ENCODE measurements at regions not wholly inside any gene's neighbourhood (a gene's known extent, or its start where the extent isn't known, plus 50 kb on each side); places are given as distances from the start of the nearest gene placed in this dataset.
A peak's percentile ranks its signal among the peaks of the same experiment; 100 is the strongest.

- Histone ChIP-seq H3K79me2 (replicated peaks; ENCODE audit: insufficient read depth) (no peaks in the 10 kb centered on the region), H3K27me3 (ENCODE audit: insufficient read depth) (no peaks in the 10 kb centered on the region), H4K20me1 (replicated peaks; ENCODE audit: insufficient read depth) (no peaks in the 10 kb centered on the region), H3F3A (replicated peaks; ENCODE audit: low read depth) (no peaks in the 10 kb centered on the region), H3K4me3 (no peak overlapping the region), H3K36me3 (ENCODE audit: insufficient read depth) (no peaks in the 10 kb centered on the region), H3K4me2 (peak overlapping the region; percentile 12), H2AFZ (no peak overlapping the region), H3K27ac (ENCODE audit: low read depth) (no peak overlapping the region), H3K4me1 (ENCODE audit: insufficient read depth) (peaks cover 32% of the 10 kb centered on the region), H3K9me2 (ENCODE audit: insufficient read depth) (no peaks in the 10 kb centered on the region; the same call in 1 of the 2 replicates)
- Mint-ChIP-seq H3K36me3 (ENCODE audit: low read depth) (no peaks in the 10 kb centered on the region), H3K27me3 (ENCODE audit: insufficient read depth, low read depth, poor library complexity) (no peaks in the 10 kb centered on the region), H3K4me3 (no peak overlapping the region), H3K4me1 (peaks cover 23% of the 10 kb centered on the region), H3K27ac (no peak overlapping the region), H3K9me3 (no peaks in the 10 kb centered on the region)
- ATAC-seq (peak; percentile 91), DNase-seq (ENCODE audit: low spot score) (peak; percentile 89)
- TF ChIP-seq NANOG (IDR thresholded peaks at IDR 0.05; ENCODE audit: borderline replicate concordance) = peak; percentile 73; the same call in 1 of the 2 replicates
- TF ChIP-seq EZH2phosphoT487 (IDR thresholded peaks at IDR 0.05; ENCODE audit: unreplicated experiment) = no peak
- TF ChIP-seq CREB1 (CRISPR knock-in tag; IDR thresholded peaks at IDR 0.05; ENCODE audit: low read depth) = peak; percentile 64; the same call in 1 of the 2 replicates
Measured at GRCh38 chr5:87944553-87945285, 323.9 kb downstream of the TMEM161B start.

- no peak for TF ChIP-seq JUNB (IDR thresholded peaks at IDR 0.05; ENCODE audit: unreplicated experiment)
- TF ChIP-seq, protein P1, sequence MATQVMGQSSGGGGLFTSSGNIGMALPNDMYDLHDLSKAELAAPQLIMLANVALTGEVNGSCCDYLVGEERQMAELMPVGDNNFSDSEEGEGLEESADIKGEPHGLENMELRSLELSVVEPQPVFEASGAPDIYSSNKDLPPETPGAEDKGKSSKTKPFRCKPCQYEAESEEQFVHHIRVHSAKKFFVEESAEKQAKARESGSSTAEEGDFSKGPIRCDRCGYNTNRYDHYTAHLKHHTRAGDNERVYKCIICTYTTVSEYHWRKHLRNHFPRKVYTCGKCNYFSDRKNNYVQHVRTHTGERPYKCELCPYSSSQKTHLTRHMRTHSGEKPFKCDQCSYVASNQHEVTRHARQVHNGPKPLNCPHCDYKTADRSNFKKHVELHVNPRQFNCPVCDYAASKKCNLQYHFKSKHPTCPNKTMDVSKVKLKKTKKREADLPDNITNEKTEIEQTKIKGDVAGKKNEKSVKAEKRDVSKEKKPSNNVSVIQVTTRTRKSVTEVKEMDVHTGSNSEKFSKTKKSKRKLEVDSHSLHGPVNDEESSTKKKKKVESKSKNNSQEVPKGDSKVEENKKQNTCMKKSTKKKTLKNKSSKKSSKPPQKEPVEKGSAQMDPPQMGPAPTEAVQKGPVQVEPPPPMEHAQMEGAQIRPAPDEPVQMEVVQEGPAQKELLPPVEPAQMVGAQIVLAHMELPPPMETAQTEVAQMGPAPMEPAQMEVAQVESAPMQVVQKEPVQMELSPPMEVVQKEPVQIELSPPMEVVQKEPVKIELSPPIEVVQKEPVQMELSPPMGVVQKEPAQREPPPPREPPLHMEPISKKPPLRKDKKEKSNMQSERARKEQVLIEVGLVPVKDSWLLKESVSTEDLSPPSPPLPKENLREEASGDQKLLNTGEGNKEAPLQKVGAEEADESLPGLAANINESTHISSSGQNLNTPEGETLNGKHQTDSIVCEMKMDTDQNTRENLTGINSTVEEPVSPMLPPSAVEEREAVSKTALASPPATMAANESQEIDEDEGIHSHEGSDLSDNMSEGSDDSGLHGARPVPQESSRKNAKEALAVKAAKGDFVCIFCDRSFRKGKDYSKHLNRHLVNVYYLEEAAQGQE (IDR thresholded peaks at IDR 0.05; ENCODE audit: unreplicated experiment) = no peak
- TF ChIP-seq STAT1 (IDR thresholded peaks at IDR 0.05; ENCODE audit: unreplicated experiment) = no peak
- TF ChIP-seq, protein P2, sequence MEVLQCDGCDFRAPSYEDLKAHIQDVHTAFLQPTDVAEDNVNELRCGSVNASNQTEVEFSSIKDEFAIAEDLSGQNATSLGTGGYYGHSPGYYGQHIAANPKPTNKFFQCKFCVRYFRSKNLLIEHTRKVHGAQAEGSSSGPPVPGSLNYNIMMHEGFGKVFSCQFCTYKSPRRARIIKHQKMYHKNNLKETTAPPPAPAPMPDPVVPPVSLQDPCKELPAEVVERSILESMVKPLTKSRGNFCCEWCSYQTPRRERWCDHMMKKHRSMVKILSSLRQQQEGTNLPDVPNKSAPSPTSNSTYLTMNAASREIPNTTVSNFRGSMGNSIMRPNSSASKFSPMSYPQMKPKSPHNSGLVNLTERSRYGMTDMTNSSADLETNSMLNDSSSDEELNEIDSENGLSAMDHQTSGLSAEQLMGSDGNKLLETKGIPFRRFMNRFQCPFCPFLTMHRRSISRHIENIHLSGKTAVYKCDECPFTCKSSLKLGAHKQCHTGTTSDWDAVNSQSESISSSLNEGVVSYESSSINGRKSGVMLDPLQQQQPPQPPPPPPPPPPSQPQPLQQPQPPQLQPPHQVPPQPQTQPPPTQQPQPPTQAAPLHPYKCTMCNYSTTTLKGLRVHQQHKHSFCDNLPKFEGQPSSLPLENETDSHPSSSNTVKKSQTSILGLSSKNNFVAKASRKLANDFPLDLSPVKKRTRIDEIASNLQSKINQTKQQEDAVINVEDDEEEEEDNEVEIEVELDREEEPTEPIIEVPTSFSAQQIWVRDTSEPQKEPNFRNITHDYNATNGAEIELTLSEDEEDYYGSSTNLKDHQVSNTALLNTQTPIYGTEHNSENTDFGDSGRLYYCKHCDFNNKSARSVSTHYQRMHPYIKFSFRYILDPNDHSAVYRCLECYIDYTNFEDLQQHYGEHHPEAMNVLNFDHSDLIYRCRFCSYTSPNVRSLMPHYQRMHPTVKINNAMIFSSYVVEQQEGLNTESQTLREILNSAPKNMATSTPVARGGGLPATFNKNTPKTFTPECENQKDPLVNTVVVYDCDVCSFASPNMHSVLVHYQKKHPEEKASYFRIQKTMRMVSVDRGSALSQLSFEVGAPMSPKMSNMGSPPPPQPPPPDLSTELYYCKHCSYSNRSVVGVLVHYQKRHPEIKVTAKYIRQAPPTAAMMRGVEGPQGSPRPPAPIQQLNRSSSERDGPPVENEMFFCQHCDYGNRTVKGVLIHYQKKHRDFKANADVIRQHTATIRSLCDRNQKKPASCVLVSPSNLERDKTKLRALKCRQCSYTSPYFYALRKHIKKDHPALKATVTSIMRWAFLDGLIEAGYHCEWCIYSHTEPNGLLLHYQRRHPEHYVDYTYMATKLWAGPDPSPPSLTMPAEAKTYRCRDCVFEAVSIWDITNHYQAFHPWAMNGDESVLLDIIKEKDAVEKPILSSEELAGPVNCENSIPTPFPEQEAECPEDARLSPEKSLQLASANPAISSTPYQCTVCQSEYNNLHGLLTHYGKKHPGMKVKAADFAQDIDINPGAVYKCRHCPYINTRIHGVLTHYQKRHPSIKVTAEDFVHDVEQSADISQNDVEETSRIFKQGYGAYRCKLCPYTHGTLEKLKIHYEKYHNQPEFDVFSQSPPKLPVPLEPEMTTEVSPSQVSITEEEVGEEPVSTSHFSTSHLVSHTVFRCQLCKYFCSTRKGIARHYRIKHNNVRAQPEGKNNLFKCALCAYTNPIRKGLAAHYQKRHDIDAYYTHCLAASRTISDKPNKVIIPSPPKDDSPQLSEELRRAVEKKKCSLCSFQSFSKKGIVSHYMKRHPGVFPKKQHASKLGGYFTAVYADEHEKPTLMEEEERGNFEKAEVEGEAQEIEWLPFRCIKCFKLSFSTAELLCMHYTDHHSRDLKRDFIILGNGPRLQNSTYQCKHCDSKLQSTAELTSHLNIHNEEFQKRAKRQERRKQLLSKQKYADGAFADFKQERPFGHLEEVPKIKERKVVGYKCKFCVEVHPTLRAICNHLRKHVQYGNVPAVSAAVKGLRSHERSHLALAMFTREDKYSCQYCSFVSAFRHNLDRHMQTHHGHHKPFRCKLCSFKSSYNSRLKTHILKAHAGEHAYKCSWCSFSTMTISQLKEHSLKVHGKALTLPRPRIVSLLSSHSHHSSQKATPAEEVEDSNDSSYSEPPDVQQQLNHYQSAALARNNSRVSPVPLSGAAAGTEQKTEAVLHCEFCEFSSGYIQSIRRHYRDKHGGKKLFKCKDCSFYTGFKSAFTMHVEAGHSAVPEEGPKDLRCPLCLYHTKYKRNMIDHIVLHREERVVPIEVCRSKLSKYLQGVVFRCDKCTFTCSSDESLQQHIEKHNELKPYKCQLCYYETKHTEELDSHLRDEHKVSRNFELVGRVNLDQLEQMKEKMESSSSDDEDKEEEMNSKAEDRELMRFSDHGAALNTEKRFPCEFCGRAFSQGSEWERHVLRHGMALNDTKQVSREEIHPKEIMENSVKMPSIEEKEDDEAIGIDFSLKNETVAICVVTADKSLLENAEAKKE (CRISPR knock-in tag; IDR thresholded peaks at IDR 0.05) = no peak
- no peak for TF ChIP-seq EZH2phosphoT487 (IDR thresholded peaks at IDR 0.05; ENCODE audit: unreplicated experiment)
- TF ChIP-seq CREB1 (CRISPR knock-in tag; IDR thresholded peaks at IDR 0.05; ENCODE audit: low read depth) = no peak
- TF ChIP-seq, protein P3, sequence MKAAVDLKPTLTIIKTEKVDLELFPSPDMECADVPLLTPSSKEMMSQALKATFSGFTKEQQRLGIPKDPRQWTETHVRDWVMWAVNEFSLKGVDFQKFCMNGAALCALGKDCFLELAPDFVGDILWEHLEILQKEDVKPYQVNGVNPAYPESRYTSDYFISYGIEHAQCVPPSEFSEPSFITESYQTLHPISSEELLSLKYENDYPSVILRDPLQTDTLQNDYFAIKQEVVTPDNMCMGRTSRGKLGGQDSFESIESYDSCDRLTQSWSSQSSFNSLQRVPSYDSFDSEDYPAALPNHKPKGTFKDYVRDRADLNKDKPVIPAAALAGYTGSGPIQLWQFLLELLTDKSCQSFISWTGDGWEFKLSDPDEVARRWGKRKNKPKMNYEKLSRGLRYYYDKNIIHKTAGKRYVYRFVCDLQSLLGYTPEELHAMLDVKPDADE (IDR thresholded peaks at IDR 0.05) = no peak
- no peak for TF ChIP-seq NANOG (IDR thresholded peaks at IDR 0.05; ENCODE audit: borderline replicate concordance)
- no peak for TF ChIP-seq ZNF114 (CRISPR knock-in tag; IDR thresholded peaks at IDR 0.05)
- no peak for TF ChIP-seq POLR2AphosphoS5 (IDR thresholded peaks at IDR 0.05; ENCODE audit: low read depth)
- DNase-seq (ENCODE audit: low spot score) (no peak), ATAC-seq (no peak)
- Histone ChIP-seq H3K4me3 (no peak overlapping the region), H3K36me3 (ENCODE audit: insufficient read depth) (no peaks in the 10 kb centered on the region), H3K4me1 (ENCODE audit: insufficient read depth) (peaks cover 23% of the 10 kb centered on the region), H3K27ac (ENCODE audit: low read depth) (no peak overlapping the region), H2AFZ (no peak overlapping the region), H4K20me1 (replicated peaks; ENCODE audit: insufficient read depth) (no peaks in the 10 kb centered on the region), H3K27me3 (ENCODE audit: insufficient read depth) (no peaks in the 10 kb centered on the region), H3F3A (replicated peaks; ENCODE audit: low read depth) (no peaks in the 10 kb centered on the region), H3K4me2 (no peak overlapping the region), H3K79me2 (replicated peaks; ENCODE audit: insufficient read depth) (no peaks in the 10 kb centered on the region), H3K9me2 (ENCODE audit: insufficient read depth) (no peaks in the 10 kb centered on the region; the same call in 1 of the 2 replicates)
- no peaks in the 10 kb centered on the region for H3K36me3 Mint-ChIP-seq (ENCODE audit: low read depth)
- H3K27ac Mint-ChIP-seq = no peak overlapping the region
- no peaks in the 10 kb centered on the region for H3K9me3 Mint-ChIP-seq
- no peaks in the 10 kb centered on the region for H3K27me3 Mint-ChIP-seq (ENCODE audit: insufficient read depth, low read depth, poor library complexity)
- no peak overlapping the region for H3K4me3 Mint-ChIP-seq
- peaks cover 22% of the 10 kb centered on the region for H3K4me1 Mint-ChIP-seq
Measured at GRCh38 chr5:87940775-87941174, 327.9 kb downstream of the TMEM161B start.

Measured in GM23338 (cell line).